BLaER1 treated with 17β-estradiol and CSF1 and Interleukin-3, amounts not matched to agents 10 nM and 100 nM (cell line): ENCODE measurements at regions not wholly inside any gene's neighbourhood (a gene's known extent, or its start where the extent isn't known, plus 50 kb on each side); places are given as distances from the start of the nearest gene placed in this dataset.

ENCODE experiments used
- H3K27ac ChIP-seq, 11 experiments: shearing (Covaris generic); formaldehyde crosslinking; 2 replicates each; pipeline ENCODE4 v1.8.1; 2022
- H3K27me3 ChIP-seq, 11 experiments: shearing (Covaris generic); formaldehyde crosslinking; 2 replicates each; pipeline ENCODE4 v1.8.1; 2022
- H3K36me3 ChIP-seq, 11 experiments: shearing (Covaris generic); formaldehyde crosslinking; 2 replicates each; pipeline ENCODE4 v1.8.1; 2022
- H3K4me1 ChIP-seq, 10 experiments: shearing (Covaris generic); formaldehyde crosslinking; 2 replicates each; pipeline ENCODE4 v1.8.1; 2022
- H3K4me2 ChIP-seq, 11 experiments: shearing (Covaris generic); formaldehyde crosslinking; 2 replicates each; pipeline ENCODE4 v1.8.1; 2022
- H3K4me3 ChIP-seq, 10 experiments: shearing (Covaris generic); formaldehyde crosslinking; 2 replicates each; pipeline ENCODE4 v1.8.1; 2022
- H3K9ac ChIP-seq, 11 experiments: shearing (Covaris generic); formaldehyde crosslinking; 2 replicates each; pipeline ENCODE4 v1.8.1; 2022
- H3K9me3 ChIP-seq, 11 experiments: shearing (Covaris generic); formaldehyde crosslinking; replicated peaks in 1 of 11; 2 replicates each; pipeline ENCODE4 v1.8.1; 2022
- H4K20me1 ChIP-seq, 11 experiments: shearing (Covaris generic); formaldehyde crosslinking; 2 replicates each; pipeline ENCODE4 v1.8.1; 2022
- Cebpa-rat ChIP-seq, 11 experiments: shearing (Covaris generic); IDR thresholded peaks; 2 replicates each; pipeline ENCODE4 v1.8.1; 2022

GRCh38 chr2:24424387-24424786, 64.1 kb upstream of the ITSN2 start:
- TF ChIP-seq Cebpa-rat (IDR thresholded peaks at IDR 0.05): no peak
- H3K27me3 ChIP-seq: no peaks in the 10 kb centered on the region
- no peak overlapping the region for H3K4me3 ChIP-seq
- H3K4me1 ChIP-seq: peaks cover 0 to 4% (median 0%) of the 10 kb centered on the region in 10 experiments; a peak in 1 of 20 replicates
- H3K27ac ChIP-seq: no peak overlapping the region
- H3K4me2 ChIP-seq: no peak overlapping the region
- no peaks in the 10 kb centered on the region for H4K20me1 ChIP-seq
- no peaks in the 10 kb centered on the region for H3K36me3 ChIP-seq
- peaks cover 0 to 14% (median 9%) of the 10 kb centered on the region in 11 experiments; a peak in 9 of 22 replicates for H3K9me3 ChIP-seq
- H3K9ac ChIP-seq: no peak overlapping the region

GRCh38 chr2:24423095-24423494, 62.8 kb upstream of the ITSN2 start:
- H3K9me3 ChIP-seq: peaks cover 0 to 14% (median 9%) of the 10 kb centered on the region in 11 experiments; a peak in 9 of 22 replicates
- H3K4me2 ChIP-seq: no peak overlapping the region
- H3K27ac ChIP-seq: no peak overlapping the region
- no peak overlapping the region for H3K4me3 ChIP-seq
- peaks cover 0 to 4% (median 0%) of the 10 kb centered on the region in 10 experiments; a peak in 1 of 20 replicates for H3K4me1 ChIP-seq
- TF ChIP-seq Cebpa-rat (IDR thresholded peaks at IDR 0.05): no peak
- no peaks in the 10 kb centered on the region for H4K20me1 ChIP-seq
- no peaks in the 10 kb centered on the region for H3K36me3 ChIP-seq
- H3K27me3 ChIP-seq: no peaks in the 10 kb centered on the region
- H3K9ac ChIP-seq: no peak overlapping the region

- Histone ChIP-seq H3K9me3 (peaks cover 0 to 14% (median 9%) of the 10 kb centered on the region in 11 experiments; a peak in 9 of 22 replicates), H3K4me2 (peak overlapping the region in 1 of 11 experiments; percentile 43; a peak in 1 of 22 replicates), H4K20me1 (no peaks in the 10 kb centered on the region), H3K27me3 (no peaks in the 10 kb centered on the region), H3K4me3 (no peak overlapping the region), H3K27ac (no peak overlapping the region), H3K9ac (no peak overlapping the region), H3K36me3 (no peaks in the 10 kb centered on the region), H3K4me1 (peaks cover 0 to 4% (median 0%) of the 10 kb centered on the region in 10 experiments; a peak in 1 of 20 replicates)
- TF ChIP-seq Cebpa-rat (IDR thresholded peaks at IDR 0.05): no peak
Observed at GRCh38 chr2:24421668-24422067, 61.3 kb upstream of the ITSN2 start.

- Histone ChIP-seq H3K4me3 (no peak overlapping the region), H4K20me1 (no peaks in the 10 kb centered on the region), H3K4me1 (peaks cover 0 to 4% (median 0%) of the 10 kb centered on the region in 10 experiments; a peak in 1 of 20 replicates), H3K27ac (no peak overlapping the region), H3K27me3 (no peaks in the 10 kb centered on the region), H3K4me2 (no peak overlapping the region), H3K36me3 (no peaks in the 10 kb centered on the region), H3K9me3 (peaks cover 0 to 14% (median 9%) of the 10 kb centered on the region in 11 experiments; a peak in 9 of 22 replicates), H3K9ac (no peak overlapping the region)
- TF ChIP-seq Cebpa-rat (IDR thresholded peaks at IDR 0.05): no peak
Observed at GRCh38 chr2:24420373-24420772, 60.0 kb upstream of the ITSN2 start.

GRCh38 chr2:24418166-24418841, 58.0 kb upstream of the ITSN2 start:
- no peak overlapping the region for H3K4me2 ChIP-seq
- H3K9me3 ChIP-seq: peaks cover 0 to 14% (median 9%) of the 10 kb centered on the region in 11 experiments; a peak in 9 of 22 replicates
- no peaks in the 10 kb centered on the region for H3K27me3 ChIP-seq
- no peak for TF ChIP-seq Cebpa-rat (IDR thresholded peaks at IDR 0.05)
- H3K4me3 ChIP-seq: no peak overlapping the region
- no peaks in the 10 kb centered on the region for H4K20me1 ChIP-seq
- peaks cover 0 to 4% (median 0%) of the 10 kb centered on the region in 10 experiments; a peak in 1 of 20 replicates for H3K4me1 ChIP-seq
- no peaks in the 10 kb centered on the region for H3K36me3 ChIP-seq
- H3K27ac ChIP-seq: no peak overlapping the region
- no peak overlapping the region for H3K9ac ChIP-seq

GRCh38 chr2:24412812-24413211, 52.5 kb upstream of the ITSN2 start:
- Histone ChIP-seq H3K9ac (no peak overlapping the region), H3K27me3 (no peaks in the 10 kb centered on the region), H3K27ac (no peak overlapping the region), H3K9me3 (no peaks in the 10 kb centered on the region), H3K36me3 (no peaks in the 10 kb centered on the region), H3K4me1 (no peaks in the 10 kb centered on the region; a peak in 1 of 20 replicates), H4K20me1 (no peaks in the 10 kb centered on the region), H3K4me2 (no peak overlapping the region), H3K4me3 (no peak overlapping the region)
- TF ChIP-seq Cebpa-rat (IDR thresholded peaks at IDR 0.05): no peak

- no peaks in the 10 kb centered on the region; a peak in 1 of 20 replicates for H3K4me1 ChIP-seq
- H3K4me2 ChIP-seq: no peak overlapping the region
- H3K27me3 ChIP-seq: no peaks in the 10 kb centered on the region
- no peak for TF ChIP-seq Cebpa-rat (IDR thresholded peaks at IDR 0.05)
- no peak overlapping the region for H3K27ac ChIP-seq
- H3K9me3 ChIP-seq: no peaks in the 10 kb centered on the region
- H3K4me3 ChIP-seq: no peak overlapping the region
- H4K20me1 ChIP-seq: no peaks in the 10 kb centered on the region
- no peak overlapping the region for H3K9ac ChIP-seq
- H3K36me3 ChIP-seq: no peaks in the 10 kb centered on the region
Observed at GRCh38 chr2:24411488-24412151, 51.3 kb upstream of the ITSN2 start.

- Histone ChIP-seq H3K9me3 (no peaks in the 10 kb centered on the region), H3K4me2 (no peak overlapping the region), H3K27me3 (no peaks in the 10 kb centered on the region), H3K27ac (no peak overlapping the region), H3K4me3 (no peak overlapping the region), H3K9ac (no peak overlapping the region), H3K4me1 (no peaks in the 10 kb centered on the region; a peak in 1 of 20 replicates), H4K20me1 (no peaks in the 10 kb centered on the region), H3K36me3 (no peaks in the 10 kb centered on the region)
- no peak for TF ChIP-seq Cebpa-rat (IDR thresholded peaks at IDR 0.05)
Observed at GRCh38 chr2:24410976-24411375, 50.6 kb upstream of the ITSN2 start.

GRCh38 chr2:24409700-24410556, 49.6 kb upstream of the ITSN2 start:
- Histone ChIP-seq H3K4me3 (no peak overlapping the region), H3K4me2 (no peak overlapping the region), H3K9me3 (no peaks in the 10 kb centered on the region), H3K36me3 (no peaks in the 10 kb centered on the region), H3K4me1 (no peaks in the 10 kb centered on the region; a peak in 1 of 20 replicates), H4K20me1 (no peaks in the 10 kb centered on the region), H3K9ac (no peak overlapping the region; a peak in 1 of 22 replicates), H3K27ac (no peak overlapping the region), H3K27me3 (no peaks in the 10 kb centered on the region)
- TF ChIP-seq Cebpa-rat (IDR thresholded peaks at IDR 0.05): no peak
